ENCODE measurements at regions not wholly inside any gene's neighbourhood (a gene's known extent, or its start where the extent isn't known, plus 50 kb on each side); places are given as distances from the start of the nearest gene placed in this dataset.
"Not testable (repeated sequence)": the region's sequence is repeated elsewhere in the genome, so short reads cannot be mapped to it uniquely, and the experiment has no call there.

- DNase-seq (no peak), ATAC-seq (replicated peaks) (peak; percentile 70 to 74)
- Mint-ChIP-seq H3K36me3 (peaks cover 4 to 9% of the 10 kb centered on the region in 2 donors), H3K27ac (peak overlapping the region; percentile 93), H3K27me3 (no peaks in the 10 kb centered on the region), H3K4me3 (peak overlapping the region; percentile 26 to 45), H3K4me1 (peaks cover 45 to 76% of the 10 kb centered on the region in 2 donors), H3K9me3 (peaks cover 0 to 7% of the 10 kb centered on the region in 2 donors)
Observed at GRCh38 chr6:149235130-149235561, 82.4 kb upstream of the TAB2 start.

- no peak overlapping the region for H3K4me3 Mint-ChIP-seq
- no peak for ATAC-seq (replicated peaks)
- no peak for DNase-seq
- no peaks in the 10 kb centered on the region for H3K27me3 Mint-ChIP-seq
- peaks cover 4 to 11% of the 10 kb centered on the region in 2 donors for H3K36me3 Mint-ChIP-seq
- H3K27ac Mint-ChIP-seq = no peak overlapping the region
- peaks cover 37 to 61% of the 10 kb centered on the region in 2 donors for H3K4me1 Mint-ChIP-seq
- H3K9me3 Mint-ChIP-seq = peaks cover 0 to 8% of the 10 kb centered on the region in 2 donors
Observed at GRCh38 chr6:149236589-149236988, 80.9 kb upstream of the TAB2 start.

GRCh38 chr6:149237464-149237863 is 80.0 kb upstream of the TAB2 start:
- H3K36me3 Mint-ChIP-seq = peaks cover 6 to 10% of the 10 kb centered on the region in 2 donors
- peaks cover 30 to 57% of the 10 kb centered on the region in 2 donors for H3K4me1 Mint-ChIP-seq
- no peak overlapping the region for H3K4me3 Mint-ChIP-seq
- peaks cover 0 to 12% of the 10 kb centered on the region in 2 donors for H3K9me3 Mint-ChIP-seq
- H3K27ac Mint-ChIP-seq = no peak overlapping the region
- DNase-seq = no peak
- no peak for ATAC-seq (replicated peaks)
- H3K27me3 Mint-ChIP-seq = no peaks in the 10 kb centered on the region

GRCh38 chr6:149239573-149240209 is 77.8 kb upstream of the TAB2 start:
- peaks cover 18 to 48% of the 10 kb centered on the region in 2 donors for H3K4me1 Mint-ChIP-seq

GRCh38 chr6:149242883-149243282 is 74.6 kb upstream of the TAB2 start:
- Mint-ChIP-seq H3K36me3 (peaks cover 4 to 6% of the 10 kb centered on the region in 2 donors), H3K4me1 (peaks cover 28 to 55% of the 10 kb centered on the region in 2 donors), H3K4me3 (no peak overlapping the region), H3K9me3 (peaks cover 5 to 18% of the 10 kb centered on the region in 2 donors), H3K27ac (no peak overlapping the region), H3K27me3 (no peaks in the 10 kb centered on the region)
- DNase-seq = no peak
- no peak for ATAC-seq (replicated peaks)

More at GRCh38 chr6:149239573-149240209, 77.8 kb upstream of the TAB2 start:
- Mint-ChIP-seq H3K36me3 (peaks cover 4 to 6% of the 10 kb centered on the region in 2 donors), H3K27ac (no peak overlapping the region), H3K9me3 (peaks cover 5 to 18% of the 10 kb centered on the region in 2 donors), H3K27me3 (no peaks in the 10 kb centered on the region), H3K4me3 (no peak overlapping the region)
- no peak for DNase-seq
- no peak for ATAC-seq (replicated peaks)

- Mint-ChIP-seq H3K27ac (no peak overlapping the region), H3K9me3 (peaks cover 5 to 15% of the 10 kb centered on the region in 2 donors), H3K4me3 (no peak overlapping the region), H3K36me3 (peaks cover 4 to 6% of the 10 kb centered on the region in 2 donors), H3K27me3 (no peaks in the 10 kb centered on the region), H3K4me1 (peaks cover 35 to 57% of the 10 kb centered on the region in 2 donors)
- DNase-seq = no peak
- ATAC-seq (replicated peaks) = no peak
Observed at GRCh38 chr6:149244105-149244504, 73.4 kb upstream of the TAB2 start.

GRCh38 chr6:149246691-149247384 is 70.7 kb upstream of the TAB2 start:
- H3K9me3 Mint-ChIP-seq = peaks cover 5 to 9% of the 10 kb centered on the region in 2 donors
- H3K27me3 Mint-ChIP-seq = no peaks in the 10 kb centered on the region
- H3K27ac Mint-ChIP-seq = peak overlapping the region; percentile 89
- H3K4me3 Mint-ChIP-seq = peak overlapping the region; percentile 74 to 75
- DNase-seq (peak; percentile 70), ATAC-seq (replicated peaks) (peak; percentile 95)
- peaks cover 49 to 81% of the 10 kb centered on the region in 2 donors for H3K4me1 Mint-ChIP-seq
- H3K36me3 Mint-ChIP-seq = peaks cover 2 to 3% of the 10 kb centered on the region in 2 donors

GRCh38 chr6:149247385-149247763 is 70.1 kb upstream of the TAB2 start:
- no peak for ATAC-seq (replicated peaks)
- Mint-ChIP-seq H3K4me3 (peak overlapping the region in 1 of 2 donors; percentile 15), H3K27me3 (no peaks in the 10 kb centered on the region), H3K27ac (peak overlapping the region; percentile 89), H3K4me1 (peaks cover 47 to 78% of the 10 kb centered on the region in 2 donors), H3K9me3 (peaks cover 5 to 8% of the 10 kb centered on the region in 2 donors), H3K36me3 (peaks cover 0 to 1% of the 10 kb centered on the region in 2 donors)
- DNase-seq = no peak

GRCh38 chr6:149248263-149248662 is 69.2 kb upstream of the TAB2 start:
- peaks cover 5 to 10% of the 10 kb centered on the region in 2 donors for H3K9me3 Mint-ChIP-seq
- H3K27me3 Mint-ChIP-seq; H3K36me3 Mint-ChIP-seq; DNase-seq; ATAC-seq (replicated peaks); H3K4me3 Mint-ChIP-seq: not testable (repeated sequence)
- peak overlapping the region; percentile 66 for H3K27ac Mint-ChIP-seq
- H3K4me1 Mint-ChIP-seq = peaks cover 49 to 82% of the 10 kb centered on the region in 2 donors

- H3K27me3 Mint-ChIP-seq = no peaks in the 10 kb centered on the region
- no peak for DNase-seq
- peaks cover 50 to 80% of the 10 kb centered on the region in 2 donors for H3K4me1 Mint-ChIP-seq
- peak overlapping the region; percentile 36 to 68 for H3K4me3 Mint-ChIP-seq
- H3K9me3 Mint-ChIP-seq = peaks cover 5 to 9% of the 10 kb centered on the region in 2 donors
- peak overlapping the region; percentile 66 for H3K27ac Mint-ChIP-seq
- H3K36me3 Mint-ChIP-seq = peaks cover 3 to 4% of the 10 kb centered on the region in 2 donors
- peak; percentile 25 to 40 for ATAC-seq (replicated peaks)
Observed at GRCh38 chr6:149248693-149249369, 68.7 kb upstream of the TAB2 start.

GRCh38 chr6:149249370-149250357 is 67.8 kb upstream of the TAB2 start:
- Mint-ChIP-seq H3K4me3 (peak overlapping the region; percentile 36 to 68), H3K9me3 (peaks cover 0 to 5% of the 10 kb centered on the region in 2 donors), H3K27ac (peak overlapping the region; percentile 66), H3K27me3 (no peaks in the 10 kb centered on the region), H3K36me3 (peaks cover 3% of the 10 kb centered on the region in 2 donors), H3K4me1 (peaks cover 50 to 80% of the 10 kb centered on the region in 2 donors)
- no peak for DNase-seq
- ATAC-seq (replicated peaks) = no peak

GRCh38 chr6:149250951-149251350 is 66.6 kb upstream of the TAB2 start:
- no peak for ATAC-seq (replicated peaks)
- Mint-ChIP-seq H3K27me3 (no peaks in the 10 kb centered on the region), H3K36me3 (peaks cover 3% of the 10 kb centered on the region in 2 donors), H3K4me1 (peaks cover 47 to 81% of the 10 kb centered on the region in 2 donors), H3K9me3 (peaks cover 0 to 5% of the 10 kb centered on the region in 2 donors), H3K4me3 (peak overlapping the region in 1 of 2 donors; percentile 21), H3K27ac (no peak overlapping the region)
- DNase-seq = no peak

GRCh38 chr6:149252622-149253021 is 64.9 kb upstream of the TAB2 start:
- ATAC-seq (replicated peaks) (no peak), DNase-seq (no peak)
- Mint-ChIP-seq H3K27me3 (no peaks in the 10 kb centered on the region), H3K9me3 (peaks cover 0 to 5% of the 10 kb centered on the region in 2 donors), H3K4me3 (no peak overlapping the region), H3K36me3 (peaks cover 3% of the 10 kb centered on the region in 2 donors), H3K27ac (no peak overlapping the region), H3K4me1 (peaks cover 37 to 73% of the 10 kb centered on the region in 2 donors)

Measured in stimulated activated naive B cell treated with anti-CD40 and anti-IgM and Interleukin-4, amounts not matched to agents 10 μg/mL and 1 μg/mL and 100 μg/mL, for 72 hours (primary cell).